Esophagus squamous epithelium (tissue), 5 donors: ENCODE measurements at regions not wholly inside any gene's neighbourhood (a gene's known extent, or its start where the extent isn't known, plus 50 kb on each side); places are given as distances from the start of the nearest gene placed in this dataset.
"Not testable (repeated sequence)": the region's sequence is repeated elsewhere in the genome, so short reads cannot be mapped to it uniquely, and the experiment has no call there.

Experiments used
- DNase-seq: peaks from one replicate; lab custom pipeline; 2025; lab: John Stamatoyannopoulos, UW
- H3K27ac ChIP-seq, 4 donors: fragments of 200-600 bp; sonication (generic); one replicate each; pipeline ENCODE4 v1.5.1; 2016 to 2019; ENCODE audit warnings: mild to moderate bottlenecking in 1 of 4
- H3K27me3 ChIP-seq, 4 donors: fragments of 200-600 bp; sonication (generic); 1 replicate in 3 of 4; 2 replicates in 1 of 4; pipeline versions ENCODE4 v1.5.1 to v1.6.0; 2017 to 2021; ENCODE audit warnings: antibody characterized with exemption in 1 of 4
- H3K36me3 ChIP-seq, 3 donors: fragments of 200-600 bp; sonication (generic); one replicate each; pipeline ENCODE4 v1.5.1; 2016 to 2019
- H3K4me1 ChIP-seq, 3 donors: fragments of 200-600 bp; sonication (generic); one replicate each; pipeline ENCODE4 v1.5.1; 2017 to 2019
- H3K4me3 ChIP-seq, 4 donors: fragments of 200-600 bp; sonication (generic); 1 replicate in 3 of 4; 2 replicates in 1 of 4; pipeline ENCODE4 v1.5.1; 2016 to 2019; ENCODE audit warnings: mild to moderate bottlenecking in 2 of 4, moderate library complexity in 1 of 4
- H3K9me3 ChIP-seq, 3 donors: fragments of 200-600 bp; sonication (generic); one replicate each; pipeline ENCODE4 v1.5.1; 2016 to 2019
- CTCF ChIP-seq, 6 experiments: fragments of 450-650 bp in 4 of 6; fragments of 200-600 bp in 2 of 6; sonication (generic) in 2 of 6; IDR thresholded peaks; one replicate each; pipeline ENCODE4 v1.5.1; 2016 to 2019; ENCODE audit warnings: antibody characterized with exemption in 6 of 6, mild to moderate bottlenecking in 4 of 6, moderate library complexity in 4 of 6
- POLR2A ChIP-seq, 4 donors: fragments of 450-650 bp; IDR thresholded peaks; one replicate each; pipeline ENCODE4 v1.6.1; 2017; ENCODE audit warnings: antibody characterized with exemption in 4 of 4, mild to moderate bottlenecking in 4 of 4, moderate library complexity in 3 of 4
- WGBS, 2 donors: methylation state at CpG; one replicate each; pipeline ENCODE4 v1.1.5; 2018; 5-methylcytosine and 5-hydroxymethylcytosine counted together
- intact Hi-C: fragments of 100-400 bp; cut with DNase I; formaldehyde crosslinking; loops from one replicate; pipeline ENCODE4 v1.15.0; 2022
- donor health status: DM: yes; HTN: yes; CAD: no.

GRCh38 chr10:4396401-4397283 is 429.4 kb upstream of the AKR1E2 start:
- no peaks in the 10 kb centered on the region for H3K36me3 ChIP-seq
- TF ChIP-seq CTCF (IDR thresholded peaks at IDR 0.05), result no peak
- no peak for TF ChIP-seq POLR2A (IDR thresholded peaks at IDR 0.05)
- WGBS, 2 donors, result 89 to 90% methylated on average over 9 of the region's 9 CpGs

DNA sequence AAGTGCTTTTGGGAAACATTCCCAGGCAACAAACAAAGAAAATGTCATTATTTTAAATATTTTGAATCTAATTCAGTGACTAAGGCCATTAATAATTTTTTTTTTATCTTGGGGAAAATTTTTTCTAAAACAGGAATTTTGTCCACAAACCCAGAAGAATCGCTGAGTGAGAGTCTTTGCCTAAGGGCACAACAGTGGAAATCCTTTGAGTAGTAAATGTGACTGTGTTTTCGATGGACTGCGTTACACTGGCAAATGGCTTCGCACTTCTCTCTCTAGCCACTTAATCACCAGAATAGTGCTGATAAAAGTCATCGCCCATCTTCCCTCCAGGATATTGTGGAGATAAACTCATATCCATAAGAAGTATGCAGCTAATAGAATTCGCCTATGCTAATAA is 430.3 kb upstream of the AKR1E2 start:
- WGBS, 2 donors, result 86% methylated on average over 6 of the region's 6 CpGs
- no peak overlapping the region for H3K27ac ChIP-seq
- TF ChIP-seq CTCF (IDR thresholded peaks at IDR 0.05), result no peak
- TF ChIP-seq POLR2A (IDR thresholded peaks at IDR 0.05), result no peak
- DNase-seq, result no peak
- no peaks in the 10 kb centered on the region for H3K9me3 ChIP-seq
- intact Hi-C loops, result no loop called here
- no peaks in the 10 kb centered on the region for H3K36me3 ChIP-seq
- no peak overlapping the region for H3K4me3 ChIP-seq
- no peaks in the 10 kb centered on the region for H3K27me3 ChIP-seq
- H3K4me1 ChIP-seq, result no peaks in the 10 kb centered on the region

More at GRCh38 chr10:4396401-4397283, 429.4 kb upstream of the AKR1E2 start:
- Histone ChIP-seq H3K4me3 (no peak overlapping the region), H3K27me3 (no peaks in the 10 kb centered on the region), H3K9me3 (no peaks in the 10 kb centered on the region), H3K4me1 (no peaks in the 10 kb centered on the region), H3K27ac (no peak overlapping the region)
- DNase-seq, result no peak
- intact Hi-C loops, result no loop called here

- H3K4me3 ChIP-seq, H3K4me1 ChIP-seq, H3K27ac ChIP-seq, intact Hi-C loops, H3K9me3 ChIP-seq, H3K36me3 ChIP-seq, H3K27me3 ChIP-seq, DNase-seq: not testable (repeated sequence)
- 98 to 100% methylated on average over 3 of the region's 3 CpGs for WGBS, 2 donors
Observed at GRCh38 chr10:4394455-4394854, 431.6 kb upstream of the AKR1E2 start.

GRCh38 chr10:4391683-4392082 is 434.3 kb upstream of the AKR1E2 start:
- Histone ChIP-seq H3K9me3 (no peaks in the 10 kb centered on the region), H3K4me1 (no peaks in the 10 kb centered on the region), H3K27ac (no peak overlapping the region), H3K36me3 (no peaks in the 10 kb centered on the region), H3K27me3 (no peaks in the 10 kb centered on the region), H3K4me3 (no peak overlapping the region)
- no peak for DNase-seq
- 83 to 94% methylated on average over 3 of the region's 3 CpGs for WGBS, 2 donors
- TF ChIP-seq CTCF (IDR thresholded peaks at IDR 0.05), result no peak
- TF ChIP-seq POLR2A (IDR thresholded peaks at IDR 0.05), result no peak
- intact Hi-C loops, result no loop called here

- WGBS, 2 donors, result 86 to 92% methylated on average over 2 of the region's 2 CpGs
- Histone ChIP-seq H3K27ac (no peak overlapping the region), H3K4me1 (no peaks in the 10 kb centered on the region), H3K9me3 (no peaks in the 10 kb centered on the region), H3K36me3 (no peaks in the 10 kb centered on the region), H3K27me3 (no peaks in the 10 kb centered on the region), H3K4me3 (no peak overlapping the region)
- intact Hi-C loops, result no loop called here
- TF ChIP-seq CTCF (IDR thresholded peaks at IDR 0.05) (no peak), POLR2A (IDR thresholded peaks at IDR 0.05) (no peak)
- DNase-seq, result no peak
Observed at GRCh38 chr10:4390219-4390618, 435.8 kb upstream of the AKR1E2 start.
